ENCODE measurements at regions not wholly inside any gene's neighbourhood (a gene's known extent, or its start where the extent isn't known, plus 50 kb on each side); places are given as distances from the start of the nearest gene placed in this dataset.

- no peak for DNase-seq
These were observed 492.0 kb upstream of the AKR1E2 start for GRCh38 chr10:4334015-4334414.

GRCh38 chr10:4333459-4333894 is 492.5 kb upstream of the AKR1E2 start:
- no peak for DNase-seq

- no peak for DNase-seq
These were observed 493.1 kb upstream of the AKR1E2 start for GRCh38 chr10:4332764-4333458.

- no peak for DNase-seq
These were observed 494.9 kb upstream of the AKR1E2 start for GRCh38 chr10:4331150-4331549.

GRCh38 chr10:4330636-4331035 is 495.4 kb upstream of the AKR1E2 start:
- DNase-seq: no peak

GRCh38 chr10:4329225-4329624 is 496.8 kb upstream of the AKR1E2 start:
- no peak for DNase-seq

- DNase-seq: no peak
These were observed 499.4 kb upstream of the AKR1E2 start for GRCh38 chr10:4326647-4327046.

GRCh38 chr10:4319870-4320367 is 506.1 kb upstream of the AKR1E2 start:
- no peak for DNase-seq

GRCh38 chr10:4316161-4316810 is 509.7 kb upstream of the AKR1E2 start:
- no peak for DNase-seq

GRCh38 chr10:4315551-4315950 is 510.5 kb upstream of the AKR1E2 start:
- DNase-seq: no peak

- no peak for DNase-seq
These were observed 513.0 kb upstream of the AKR1E2 start for GRCh38 chr10:4313051-4313450.

- no peak for DNase-seq
These were observed 513.8 kb upstream of the AKR1E2 start for GRCh38 chr10:4312051-4312835.

GRCh38 chr10:4310172-4310571 is 515.8 kb upstream of the AKR1E2 start:
- DNase-seq: no peak

GRCh38 chr10:4307910-4308309 is 518.1 kb upstream of the AKR1E2 start:
- DNase-seq: no peak

- DNase-seq: no peak
These were observed 519.1 kb upstream of the AKR1E2 start for GRCh38 chr10:4306871-4307270.

GRCh38 chr10:4303045-4303444 is 518.0 kb upstream of the KLF6 start:
- DNase-seq: no peak

GRCh38 chr10:4301291-4302045 is 516.5 kb upstream of the KLF6 start:
- no peak for DNase-seq

- DNase-seq: no peak
These were observed 511.2 kb upstream of the KLF6 start for GRCh38 chr10:4296161-4296560.

- DNase-seq: no peak
These were observed 510.2 kb upstream of the KLF6 start for GRCh38 chr10:4294996-4295792.

GRCh38 chr10:4294271-4294670 is 509.3 kb upstream of the KLF6 start:
- no peak for DNase-seq

- no peak for DNase-seq
These were observed 507.0 kb upstream of the KLF6 start for GRCh38 chr10:4291990-4292389.

GRCh38 chr10:4285121-4285520 is 500.1 kb upstream of the KLF6 start:
- no peak for DNase-seq

Measured in right kidney (tissue), 1 donor.